Endothelial cell (in vitro differentiated cells): ENCODE measurements at regions not wholly inside any gene's neighbourhood (a gene's known extent, or its start where the extent isn't known, plus 50 kb on each side); places are given as distances from the start of the nearest gene placed in this dataset.

Source experiments
- DNase-seq: peaks from one replicate; pipeline ENCODE4 v3.0.0; 2021; ENCODE audit warnings: low spot score
- H3K27ac Mint-ChIP-seq: one replicate; pipeline ENCODE4 v1.8.0; 2021; ENCODE audit warnings: mixed read lengths, inconsistent platforms; ENCODE audit not compliant: unreplicated experiment
- H3K27me3 Mint-ChIP-seq: one replicate; pipeline ENCODE4 v1.8.0; 2021; ENCODE audit warnings: mild to moderate bottlenecking, moderate library complexity, mixed read lengths, inconsistent platforms; ENCODE audit not compliant: unreplicated experiment
- H3K36me3 Mint-ChIP-seq: one replicate; pipeline ENCODE4 v1.8.0; 2021; ENCODE audit warnings: mild to moderate bottlenecking, low read depth, mixed read lengths, inconsistent platforms; ENCODE audit not compliant: unreplicated experiment
- H3K4me1 Mint-ChIP-seq: one replicate; pipeline ENCODE4 v1.8.0; 2021; ENCODE audit warnings: mild to moderate bottlenecking, mixed read lengths, inconsistent platforms; ENCODE audit not compliant: unreplicated experiment
- H3K4me3 Mint-ChIP-seq: one replicate; pipeline ENCODE4 v1.8.0; 2021; ENCODE audit warnings: mild to moderate bottlenecking, mixed read lengths, inconsistent platforms; ENCODE audit not compliant: unreplicated experiment
- H3K9me3 Mint-ChIP-seq: one replicate; pipeline ENCODE4 v1.8.0; 2021; ENCODE audit warnings: mixed read lengths, inconsistent platforms; ENCODE audit not compliant: unreplicated experiment
- TF ChIP-seq, protein P1 (sequence below): fragments of 200-600 bp; sonication (generic); IDR thresholded peaks from one replicate; pipeline ENCODE4 v1.5.0; 2021; ENCODE audit warnings: antibody characterized with exemption; ENCODE audit not compliant: unreplicated experiment

DNA sequence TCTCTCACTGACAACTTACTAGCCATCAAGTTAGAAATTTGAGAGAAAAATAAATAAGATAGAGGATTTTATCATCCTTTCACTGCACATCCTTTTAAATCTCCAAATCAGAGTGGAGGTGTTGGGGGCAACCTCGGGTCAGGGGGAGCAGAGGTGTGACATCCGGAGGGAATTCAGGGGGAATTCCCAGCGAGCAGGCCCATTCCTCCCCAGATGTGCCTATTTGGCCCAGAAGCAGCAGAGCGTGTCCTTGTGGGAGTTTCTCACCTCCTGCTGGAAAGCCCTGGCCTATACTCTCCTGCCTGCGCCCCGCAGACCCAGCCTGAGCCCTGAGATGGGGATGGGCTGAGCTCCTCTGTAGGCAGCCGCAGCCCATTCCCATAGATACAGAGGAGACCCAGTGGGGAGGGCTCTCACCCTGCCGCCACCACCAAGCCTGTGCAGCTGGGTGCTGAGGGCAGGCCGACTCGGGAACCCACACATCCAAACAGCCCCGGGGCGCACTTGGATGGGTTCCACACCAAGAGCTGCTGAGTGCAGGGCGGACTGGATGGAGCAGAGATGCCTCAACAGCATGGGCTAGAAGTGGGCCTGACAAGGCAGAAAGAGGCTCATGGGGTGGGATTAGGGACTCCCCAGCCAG lies 124.5 kb downstream of the CXCL12 start:
- no peak overlapping the region for H3K4me3 Mint-ChIP-seq
- no peaks in the 10 kb centered on the region for H3K4me1 Mint-ChIP-seq
- no peak overlapping the region for H3K27ac Mint-ChIP-seq
- TF ChIP-seq, protein P1, sequence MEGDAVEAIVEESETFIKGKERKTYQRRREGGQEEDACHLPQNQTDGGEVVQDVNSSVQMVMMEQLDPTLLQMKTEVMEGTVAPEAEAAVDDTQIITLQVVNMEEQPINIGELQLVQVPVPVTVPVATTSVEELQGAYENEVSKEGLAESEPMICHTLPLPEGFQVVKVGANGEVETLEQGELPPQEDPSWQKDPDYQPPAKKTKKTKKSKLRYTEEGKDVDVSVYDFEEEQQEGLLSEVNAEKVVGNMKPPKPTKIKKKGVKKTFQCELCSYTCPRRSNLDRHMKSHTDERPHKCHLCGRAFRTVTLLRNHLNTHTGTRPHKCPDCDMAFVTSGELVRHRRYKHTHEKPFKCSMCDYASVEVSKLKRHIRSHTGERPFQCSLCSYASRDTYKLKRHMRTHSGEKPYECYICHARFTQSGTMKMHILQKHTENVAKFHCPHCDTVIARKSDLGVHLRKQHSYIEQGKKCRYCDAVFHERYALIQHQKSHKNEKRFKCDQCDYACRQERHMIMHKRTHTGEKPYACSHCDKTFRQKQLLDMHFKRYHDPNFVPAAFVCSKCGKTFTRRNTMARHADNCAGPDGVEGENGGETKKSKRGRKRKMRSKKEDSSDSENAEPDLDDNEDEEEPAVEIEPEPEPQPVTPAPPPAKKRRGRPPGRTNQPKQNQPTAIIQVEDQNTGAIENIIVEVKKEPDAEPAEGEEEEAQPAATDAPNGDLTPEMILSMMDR, result no peak
- DNase-seq, result no peak
- H3K9me3 Mint-ChIP-seq, result no peaks in the 10 kb centered on the region
- H3K36me3 Mint-ChIP-seq, result no peaks in the 10 kb centered on the region
- peaks cover 3% of the 10 kb centered on the region for H3K27me3 Mint-ChIP-seq

DNA sequence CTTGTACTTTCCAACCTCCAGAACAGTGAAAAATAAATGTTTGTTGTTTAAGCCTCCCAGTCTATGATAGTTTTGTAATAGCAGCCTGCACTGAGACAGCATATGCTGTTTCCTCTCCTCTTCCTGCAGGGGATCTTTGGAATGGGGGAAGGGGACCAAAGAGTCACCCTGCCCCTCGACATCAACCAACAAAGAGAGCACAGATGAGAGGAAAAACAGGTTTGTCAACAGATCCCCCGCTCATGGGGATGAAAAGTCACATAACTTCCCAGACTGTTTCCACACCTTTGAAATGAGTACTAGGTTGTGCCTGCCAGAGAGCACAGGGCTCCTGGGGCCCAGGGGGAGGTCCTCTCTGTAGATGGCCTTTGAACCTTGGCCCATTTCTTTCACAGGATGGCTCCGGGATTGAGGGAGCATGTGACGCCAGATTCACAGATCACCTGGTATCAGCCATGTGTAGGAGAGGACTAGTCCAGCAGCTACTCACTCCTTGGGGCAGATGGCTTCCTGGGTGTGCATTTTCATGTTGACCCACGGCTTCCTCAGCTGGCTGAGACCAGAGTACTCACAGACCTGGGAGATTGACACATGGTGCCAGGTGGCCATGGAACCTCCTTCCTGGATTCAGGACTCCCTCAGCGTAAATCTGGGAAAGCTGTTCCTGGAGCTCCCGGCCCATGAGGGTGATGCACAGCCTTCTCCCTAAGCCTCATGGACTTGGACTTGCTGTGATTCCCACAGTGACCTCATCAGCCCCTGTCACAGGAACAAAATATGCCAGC lies 125.6 kb downstream of the CXCL12 start:
- Mint-ChIP-seq H3K4me1 (no peaks in the 10 kb centered on the region), H3K27ac (no peak overlapping the region), H3K9me3 (no peaks in the 10 kb centered on the region), H3K27me3 (peaks cover 3% of the 10 kb centered on the region), H3K4me3 (no peak overlapping the region), H3K36me3 (no peaks in the 10 kb centered on the region)
- TF ChIP-seq, protein P1, result no peak
- DNase-seq, result no peak

DNA sequence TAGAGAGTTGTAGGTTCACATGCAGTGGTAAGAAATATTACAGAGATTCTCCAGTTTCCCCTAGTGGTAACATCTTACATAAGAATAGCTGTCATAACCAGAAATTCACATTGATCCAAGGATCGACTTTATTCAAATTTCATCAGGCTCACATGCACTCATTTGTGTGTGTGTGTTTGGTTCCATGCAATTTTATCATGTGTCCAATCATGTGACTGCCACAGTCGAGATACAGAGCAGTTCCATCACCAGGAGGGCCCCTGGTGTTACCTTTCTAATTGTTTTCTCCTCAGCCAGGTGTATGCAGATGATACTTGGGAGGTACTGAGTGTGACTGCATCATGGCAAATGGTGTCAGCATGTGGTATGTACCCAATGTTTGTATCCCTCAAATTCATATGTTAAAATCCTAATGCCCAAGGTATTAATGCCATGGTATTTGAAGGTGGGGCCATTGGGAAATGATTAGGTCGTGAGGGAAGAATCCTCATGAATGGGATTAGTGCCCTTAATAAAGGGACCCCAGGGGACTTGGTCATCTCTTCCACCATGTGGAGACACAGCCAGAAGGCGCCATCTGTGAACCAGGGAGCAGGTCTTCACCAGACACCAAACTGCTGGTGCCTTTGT lies 126.3 kb downstream of the CXCL12 start:
- Mint-ChIP-seq H3K27ac (no peak overlapping the region), H3K9me3 (no peaks in the 10 kb centered on the region), H3K27me3 (peaks cover 3% of the 10 kb centered on the region), H3K36me3 (no peaks in the 10 kb centered on the region), H3K4me3 (no peak overlapping the region), H3K4me1 (no peaks in the 10 kb centered on the region)
- DNase-seq, result no peak
- TF ChIP-seq, protein P1, result no peak

DNA sequence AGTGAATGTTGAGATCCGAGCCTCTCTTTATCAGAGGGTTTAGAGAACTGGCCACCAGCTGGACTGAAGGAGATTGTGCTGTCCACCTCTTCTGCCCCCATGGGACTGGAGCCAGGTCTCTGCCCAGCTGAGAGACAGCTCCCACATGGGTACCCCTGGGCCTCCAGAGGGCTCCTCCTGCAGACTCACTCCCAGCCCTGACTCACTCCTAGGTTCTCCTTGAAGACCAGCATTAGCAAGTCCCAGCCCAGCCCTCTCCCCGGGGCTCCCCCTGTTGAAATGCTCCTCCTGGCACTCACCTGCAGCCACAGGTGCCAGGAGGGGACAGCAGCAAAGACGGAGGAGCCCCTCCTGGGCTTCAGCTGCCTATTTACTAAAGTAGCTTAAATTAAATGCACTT lies 126.9 kb downstream of the CXCL12 start:
- no peak for DNase-seq
- peaks cover 3% of the 10 kb centered on the region for H3K27me3 Mint-ChIP-seq

More for the DNA sequence above, 126.9 kb downstream of the CXCL12 start:
- Mint-ChIP-seq H3K9me3 (no peaks in the 10 kb centered on the region), H3K36me3 (no peaks in the 10 kb centered on the region), H3K27ac (no peak overlapping the region), H3K4me1 (no peaks in the 10 kb centered on the region), H3K4me3 (no peak overlapping the region)
- TF ChIP-seq, protein P1, result no peak
